ENCODE measurements at regions not wholly inside any gene's neighbourhood (a gene's known extent, or its start where the extent isn't known, plus 50 kb on each side); places are given as distances from the start of the nearest gene placed in this dataset.
"Not testable (repeated sequence)": the region's sequence is repeated elsewhere in the genome, so short reads cannot be mapped to it uniquely, and the experiment has no call there.

DNA sequence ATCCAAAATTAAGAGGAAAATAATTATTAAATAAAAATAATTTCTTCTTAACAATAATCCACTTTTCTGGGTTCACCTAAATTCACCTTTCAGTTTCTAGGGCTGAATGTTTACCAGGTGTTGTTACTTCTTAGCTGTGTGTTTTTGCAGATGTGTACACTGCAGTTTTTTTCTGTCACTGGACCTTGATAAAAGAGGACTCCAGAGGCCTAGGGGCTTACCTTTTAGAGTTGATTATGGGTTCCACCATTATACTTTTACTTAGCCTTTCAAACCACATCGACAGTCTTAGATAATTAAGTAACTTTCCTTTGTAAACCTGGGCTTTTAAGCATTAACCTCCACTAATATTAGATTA, 766.5 kb downstream of the BCKDHB start:
- H3K4me3 ChIP-seq (ENCODE audit: low read depth, low read length) = no peak overlapping the region
- no peak for DNase-seq (ENCODE audit: low read depth)
- no peaks in the 10 kb centered on the region for H3K36me3 ChIP-seq (ENCODE audit: control insufficient read depth, insufficient read depth, low read length)
- TF ChIP-seq, protein P1, sequence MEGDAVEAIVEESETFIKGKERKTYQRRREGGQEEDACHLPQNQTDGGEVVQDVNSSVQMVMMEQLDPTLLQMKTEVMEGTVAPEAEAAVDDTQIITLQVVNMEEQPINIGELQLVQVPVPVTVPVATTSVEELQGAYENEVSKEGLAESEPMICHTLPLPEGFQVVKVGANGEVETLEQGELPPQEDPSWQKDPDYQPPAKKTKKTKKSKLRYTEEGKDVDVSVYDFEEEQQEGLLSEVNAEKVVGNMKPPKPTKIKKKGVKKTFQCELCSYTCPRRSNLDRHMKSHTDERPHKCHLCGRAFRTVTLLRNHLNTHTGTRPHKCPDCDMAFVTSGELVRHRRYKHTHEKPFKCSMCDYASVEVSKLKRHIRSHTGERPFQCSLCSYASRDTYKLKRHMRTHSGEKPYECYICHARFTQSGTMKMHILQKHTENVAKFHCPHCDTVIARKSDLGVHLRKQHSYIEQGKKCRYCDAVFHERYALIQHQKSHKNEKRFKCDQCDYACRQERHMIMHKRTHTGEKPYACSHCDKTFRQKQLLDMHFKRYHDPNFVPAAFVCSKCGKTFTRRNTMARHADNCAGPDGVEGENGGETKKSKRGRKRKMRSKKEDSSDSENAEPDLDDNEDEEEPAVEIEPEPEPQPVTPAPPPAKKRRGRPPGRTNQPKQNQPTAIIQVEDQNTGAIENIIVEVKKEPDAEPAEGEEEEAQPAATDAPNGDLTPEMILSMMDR (IDR thresholded peaks at IDR 0.05; ENCODE audit: insufficient read depth, low read length, poor library complexity, severe bottlenecking) = no peak
- no peaks in the 10 kb centered on the region for H3K27me3 ChIP-seq (ENCODE audit: control insufficient read depth, insufficient read depth, low read length)

DNA sequence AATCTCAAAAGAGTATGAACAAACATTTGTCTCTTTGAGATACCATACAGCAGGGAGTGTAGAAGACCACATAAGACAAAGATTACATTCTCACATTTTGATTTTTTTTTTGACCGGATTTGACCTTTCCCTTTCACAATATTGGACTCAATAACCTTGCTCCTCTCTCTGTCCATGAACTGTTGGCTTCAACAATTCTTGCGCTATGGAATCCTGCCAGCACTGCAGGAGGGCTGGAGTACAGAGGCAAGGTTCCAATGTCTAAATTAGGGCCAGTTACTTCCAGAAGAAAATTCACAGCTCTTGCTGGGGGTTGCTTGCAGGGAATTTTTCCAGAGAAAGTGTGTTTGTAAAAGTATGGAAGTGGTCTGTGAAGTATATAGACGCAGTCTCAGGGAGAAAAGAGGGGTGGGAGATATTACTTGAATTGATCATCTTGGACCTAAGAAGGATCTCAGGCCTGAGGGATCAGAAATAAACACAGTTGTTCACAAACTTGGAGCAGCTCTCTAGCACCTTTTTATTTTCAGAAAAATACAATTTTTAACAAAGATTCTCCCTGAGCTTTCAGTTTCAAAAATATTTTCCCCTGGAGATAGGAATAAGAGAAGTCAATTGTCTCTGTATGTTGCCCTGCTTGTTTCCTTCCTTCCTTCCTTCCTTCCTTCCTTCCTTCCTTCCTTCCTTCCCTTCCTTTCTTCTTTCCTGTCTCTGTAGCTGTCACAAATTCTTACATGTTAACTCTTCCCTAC, 765.9 kb downstream of the BCKDHB start:
- DNase-seq (ENCODE audit: low read depth) = no peak
- TF ChIP-seq, protein P1 (IDR thresholded peaks at IDR 0.05; ENCODE audit: insufficient read depth, low read length, poor library complexity, severe bottlenecking) = no peak
- no peak overlapping the region for H3K4me3 ChIP-seq (ENCODE audit: low read depth, low read length)
- H3K27me3 ChIP-seq (ENCODE audit: control insufficient read depth, insufficient read depth, low read length) = no peaks in the 10 kb centered on the region
- no peaks in the 10 kb centered on the region for H3K36me3 ChIP-seq (ENCODE audit: control insufficient read depth, insufficient read depth, low read length)

DNA sequence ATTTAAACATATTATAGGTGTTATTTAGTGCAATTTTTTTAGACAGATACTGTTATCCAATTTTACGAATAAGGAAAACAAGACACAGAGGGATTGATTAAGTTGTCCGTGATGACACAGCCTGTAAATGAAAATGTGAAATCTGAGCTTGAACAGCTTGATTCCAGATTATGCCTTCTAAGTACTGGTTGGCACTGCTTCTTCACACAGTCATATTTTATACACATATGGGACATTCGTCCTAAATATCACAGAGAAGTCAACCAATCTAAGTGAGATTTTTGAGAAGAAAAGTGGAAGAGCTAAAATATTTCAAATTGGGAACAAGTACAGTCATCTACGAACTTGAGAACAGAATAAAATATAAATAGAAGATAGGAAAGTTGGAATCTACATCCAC, 756.3 kb downstream of the BCKDHB start:
- H3K4me3 ChIP-seq (ENCODE audit: low read depth, low read length) = no peak overlapping the region
- no peaks in the 10 kb centered on the region for H3K36me3 ChIP-seq (ENCODE audit: control insufficient read depth, insufficient read depth, low read length)
- no peak for DNase-seq (ENCODE audit: low read depth)
- H3K27me3 ChIP-seq (ENCODE audit: control insufficient read depth, insufficient read depth, low read length) = no peaks in the 10 kb centered on the region
- TF ChIP-seq, protein P1 (IDR thresholded peaks at IDR 0.05; ENCODE audit: insufficient read depth, low read length, poor library complexity, severe bottlenecking) = no peak

DNA sequence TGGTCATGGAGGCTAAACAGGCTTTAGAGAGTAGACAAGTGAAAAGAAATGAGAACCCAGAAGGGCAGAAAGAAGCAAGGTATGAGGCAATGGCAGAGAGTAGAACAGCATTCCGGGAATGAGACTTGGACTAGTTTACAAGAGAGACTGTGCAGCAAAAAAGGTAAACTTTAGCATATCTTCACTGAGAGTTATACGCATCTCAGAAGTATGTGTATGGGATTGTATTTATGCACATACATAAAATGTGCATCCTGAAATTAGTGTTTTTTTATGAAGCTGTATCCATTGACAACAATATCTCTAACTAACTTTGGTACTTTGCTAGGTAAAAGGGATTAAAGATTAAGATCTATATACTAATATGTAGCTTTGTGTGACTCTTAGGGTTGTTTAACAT, 753.6 kb downstream of the BCKDHB start:
- TF ChIP-seq, protein P1 (IDR thresholded peaks at IDR 0.05; ENCODE audit: insufficient read depth, low read length, poor library complexity, severe bottlenecking) = no peak

DNA sequence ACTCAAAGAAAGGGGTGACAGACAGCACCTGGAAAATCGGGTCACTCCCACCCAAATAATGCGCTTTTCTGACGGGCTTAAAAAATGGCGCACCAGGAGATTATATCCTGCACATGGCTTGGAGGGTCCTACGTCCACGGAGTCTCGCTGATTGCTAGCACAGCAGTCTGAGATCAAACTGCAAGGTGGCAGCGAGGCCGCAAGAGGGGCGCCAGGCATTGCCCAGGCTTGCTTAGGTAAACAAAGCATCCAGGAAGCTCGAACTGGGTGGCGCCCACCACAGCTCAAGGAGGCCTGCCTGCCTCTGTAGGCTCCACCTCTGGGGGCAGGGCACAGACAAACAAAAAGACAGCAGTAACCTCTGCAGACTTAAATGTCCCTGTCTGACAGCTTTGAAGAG, 741.5 kb downstream of the BCKDHB start:
- not testable (repeated sequence) for H3K36me3 ChIP-seq (ENCODE audit: control insufficient read depth, insufficient read depth, low read length); H3K4me3 ChIP-seq (ENCODE audit: low read depth, low read length); DNase-seq (ENCODE audit: low read depth); H3K27me3 ChIP-seq (ENCODE audit: control insufficient read depth, insufficient read depth, low read length)

More for the DNA sequence above, 753.6 kb downstream of the BCKDHB start:
- Histone ChIP-seq H3K4me3 (ENCODE audit: low read depth, low read length) (no peak overlapping the region), H3K36me3 (ENCODE audit: control insufficient read depth, insufficient read depth, low read length) (no peaks in the 10 kb centered on the region), H3K27me3 (ENCODE audit: control insufficient read depth, insufficient read depth, low read length) (no peaks in the 10 kb centered on the region)
- no peak for DNase-seq (ENCODE audit: low read depth)

DNA sequence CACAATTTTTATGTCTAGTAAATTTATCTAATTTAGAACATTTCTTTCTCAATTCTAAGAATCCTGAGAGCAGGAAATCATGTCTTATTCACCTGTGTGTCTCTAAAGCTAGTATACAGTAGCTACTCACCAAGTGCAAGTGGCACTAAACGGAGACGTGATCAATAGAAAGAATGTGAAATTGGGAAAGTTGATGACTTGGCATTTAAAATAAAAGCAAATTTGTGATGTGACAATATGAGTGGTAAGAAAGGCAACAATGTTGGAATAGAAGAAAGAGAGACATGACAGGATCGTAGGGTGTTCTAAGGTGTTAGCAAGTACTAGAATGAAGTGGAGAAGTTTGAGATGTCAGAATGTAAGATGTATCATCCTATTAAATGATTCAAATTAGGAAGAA, 725.9 kb downstream of the BCKDHB start:
- no peak for DNase-seq (ENCODE audit: low read depth)
- TF ChIP-seq, protein P1 (IDR thresholded peaks at IDR 0.05; ENCODE audit: insufficient read depth, low read length, poor library complexity, severe bottlenecking) = no peak
- no peak overlapping the region for H3K4me3 ChIP-seq (ENCODE audit: low read depth, low read length)
- H3K36me3 ChIP-seq (ENCODE audit: control insufficient read depth, insufficient read depth, low read length) = no peaks in the 10 kb centered on the region
- no peaks in the 10 kb centered on the region for H3K27me3 ChIP-seq (ENCODE audit: control insufficient read depth, insufficient read depth, low read length)
